WTC11 (cell line): ENCODE measurements at regions not wholly inside any gene's neighbourhood (a gene's known extent, or its start where the extent isn't known, plus 50 kb on each side); places are given as distances from the start of the nearest gene placed in this dataset.

Source experiments
- ATAC-seq: fragments of 200-7000 bp; cut with Tn5 transposase; 2 replicates; pipeline ENCODE4 v1.10.0; 2021; ENCODE audit warnings: mild to moderate bottlenecking, moderate library complexity
- CTCF ChIA-PET: fragments of 300-600 bp; sonication (Branson Sonifier 250); formaldehyde crosslinking; loops from one replicate; lab custom pipeline; 2021; ENCODE audit warnings: antibody characterized with exemption; lab: Charles Lee
- POLR2A ChIA-PET: fragments of 350-600 bp; sonication (Branson Sonifier 250); formaldehyde crosslinking; loops from one replicate; lab custom pipeline; 2021; ENCODE audit warnings: antibody characterized with exemption; lab: Charles Lee
- DNase-seq: peaks from one replicate; pipeline ENCODE4 v3.0.0; 2021; ENCODE audit warnings: low spot score
- H3K27ac Mint-ChIP-seq: 2 replicates; pipeline ENCODE4 v1.8.0; 2021; ENCODE audit warnings: mixed read lengths
- H3K27me3 Mint-ChIP-seq: 2 replicates; pipeline ENCODE4 v1.8.0; 2021; ENCODE audit warnings: low read depth, mild to moderate bottlenecking, moderate library complexity, mixed read lengths
- H3K36me3 Mint-ChIP-seq: 2 replicates; pipeline ENCODE4 v1.8.0; 2021; ENCODE audit warnings: mixed read lengths
- H3K4me1 Mint-ChIP-seq: 2 replicates; pipeline ENCODE4 v1.8.0; 2022; ENCODE audit warnings: mixed read lengths
- H3K4me3 Mint-ChIP-seq: 2 replicates; pipeline ENCODE4 v1.8.0; 2021; ENCODE audit warnings: mild to moderate bottlenecking, moderate library complexity, mixed read lengths
- H3K9me3 Mint-ChIP-seq: 2 replicates; pipeline ENCODE4 v1.8.0; 2021; ENCODE audit warnings: mixed read lengths
- HMGA2 ChIP-seq: fragments of 250-450 bp; sonication (Bioruptor Pico); IDR thresholded peaks from 2 replicates; pipeline ENCODE4 v1.4.0; 2021; ENCODE audit warnings: mild to moderate bottlenecking, moderate library complexity
- IRF2 ChIP-seq: sonication (generic); formaldehyde crosslinking; IDR thresholded peaks from 2 replicates; pipeline ENCODE4 v1.8.0; 2022; ENCODE audit warnings: low read depth, missing genetic modification reagents, borderline replicate concordance
- MXD4 ChIP-seq: fragments of 250-450 bp; sonication (Bioruptor Pico); IDR thresholded peaks from 2 replicates; pipeline ENCODE4 v1.8.0; 2021; ENCODE audit warnings: mild to moderate bottlenecking, moderate library complexity, borderline replicate concordance
- NR3C1 ChIP-seq: sonication (generic); formaldehyde crosslinking; conservative IDR thresholded peaks from 2 replicates; pipeline ENCODE4 v1.8.1; 2023; ENCODE audit warnings: low read depth, mild to moderate bottlenecking, missing genetic modification reagents
- OVOL2 ChIP-seq: fragments of 250-450 bp; sonication (Bioruptor Pico); IDR thresholded peaks from 2 replicates; pipeline ENCODE4 v1.9.0; 2021; ENCODE audit warnings: mild to moderate bottlenecking, borderline replicate concordance
- PRRX2 ChIP-seq: fragments of 250-450 bp; sonication (Bioruptor Pico); IDR thresholded peaks from 2 replicates; pipeline ENCODE4 v1.8.0; 2021; ENCODE audit warnings: mild to moderate bottlenecking
- RORB ChIP-seq: fragments of 250-450 bp; sonication (Bioruptor Pico); IDR thresholded peaks from 2 replicates; pipeline ENCODE4 v1.9.0; 2021; ENCODE audit warnings: mild to moderate bottlenecking
- ZNF138 ChIP-seq: sonication (generic); formaldehyde crosslinking; conservative IDR thresholded peaks from 2 replicates; pipeline ENCODE4 v1.8.1; 2022; ENCODE audit warnings: mild to moderate bottlenecking, moderate library complexity, missing genetic modification reagents
- ZNF219 ChIP-seq: sonication (generic); formaldehyde crosslinking; IDR thresholded peaks from 2 replicates; pipeline ENCODE4 v1.8.0; 2023; ENCODE audit warnings: missing genetic modification reagents, mild to moderate bottlenecking, borderline replicate concordance
- ZNF396 ChIP-seq: fragments of 250-450 bp; sonication (Bioruptor Pico); IDR thresholded peaks from 2 replicates; pipeline ENCODE4 v1.8.0; 2021; ENCODE audit warnings: mild to moderate bottlenecking, moderate library complexity, borderline replicate concordance
- ZNF416 ChIP-seq: fragments of 250-450 bp; sonication (Bioruptor Pico); IDR thresholded peaks from 2 replicates; pipeline ENCODE4 v1.9.0; 2021; ENCODE audit warnings: mild to moderate bottlenecking, inconsistent platforms
- ZNF423 ChIP-seq: fragments of 250-450 bp; sonication (Bioruptor Pico); IDR thresholded peaks from 2 replicates; pipeline ENCODE4 v2.1.2; 2022; ENCODE audit warnings: mild to moderate bottlenecking, moderate library complexity
- TF ChIP-seq, protein P1 (sequence below): fragments of 250-450 bp; sonication (Bioruptor Pico); IDR thresholded peaks from 2 replicates; pipeline ENCODE4 v2.1.2; 2022; ENCODE audit warnings: mild to moderate bottlenecking, moderate library complexity
- TF ChIP-seq, protein P2 (sequence below): sonication (generic); formaldehyde crosslinking; IDR thresholded peaks from 2 replicates; pipeline ENCODE4 v1.8.1; 2023; ENCODE audit warnings: mild to moderate bottlenecking, missing genetic modification reagents, moderate library complexity
- TF ChIP-seq, protein P3 (sequence below): fragments of 250-450 bp; sonication (Bioruptor Pico); IDR thresholded peaks from 2 replicates; pipeline ENCODE4 v1.8.0; 2021; ENCODE audit warnings: mild to moderate bottlenecking
- TF ChIP-seq, protein P4 (sequence below): fragments of 250-450 bp; sonication (Bioruptor Pico); IDR thresholded peaks from 2 replicates; pipeline ENCODE4 v1.9.0; 2021; ENCODE audit warnings: mild to moderate bottlenecking
- TF ChIP-seq, protein P5 (sequence below): sonication (generic); formaldehyde crosslinking; IDR thresholded peaks from 2 replicates; pipeline ENCODE4 v1.8.0; 2022; ENCODE audit warnings: mild to moderate bottlenecking, missing genetic modification reagents
- TF ChIP-seq, protein P6 (sequence below): sonication (generic); formaldehyde crosslinking; IDR thresholded peaks from 2 replicates; pipeline ENCODE4 v1.8.1; 2022; ENCODE audit warnings: missing genetic modification reagents, borderline replicate concordance
- TF ChIP-seq, protein P7 (sequence below): sonication (generic); formaldehyde crosslinking; IDR thresholded peaks from 2 replicates; pipeline ENCODE4 v1.8.0; 2022; ENCODE audit warnings: mild to moderate bottlenecking, missing genetic modification reagents

DNA sequence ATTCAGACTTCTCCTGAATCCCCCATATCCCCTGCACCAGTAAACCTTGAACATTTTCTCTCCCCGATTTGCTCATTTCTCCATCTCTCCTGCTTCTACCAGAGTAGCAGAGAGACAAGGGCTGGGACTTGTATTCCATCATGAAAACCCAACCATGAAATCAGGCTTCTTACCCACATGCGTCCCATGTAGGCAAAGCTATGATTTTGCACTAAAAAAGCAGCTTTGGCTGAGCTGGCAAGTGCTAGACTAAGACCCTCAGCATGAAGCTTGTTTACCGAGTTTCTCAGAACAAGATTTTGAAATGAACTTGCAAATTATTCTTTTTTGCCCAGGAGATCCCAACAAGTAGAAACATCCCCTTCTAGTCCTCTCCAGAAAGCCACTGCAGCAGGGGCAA lies 80.3 kb upstream of the RFLNA start:
- ChIA-PET POLR2A (no interaction called here), CTCF (no interaction called here)

More for the DNA sequence above, 80.3 kb upstream of the RFLNA start:
- Mint-ChIP-seq H3K4me3 (no peak overlapping the region), H3K36me3 (peaks cover 31% of the 10 kb centered on the region), H3K9me3 (peaks cover 42% of the 10 kb centered on the region), H3K27ac (no peak overlapping the region), H3K27me3 (peaks cover 13% of the 10 kb centered on the region), H3K4me1 (peaks cover 16% of the 10 kb centered on the region)
- no peak for ATAC-seq
- DNase-seq: no peak
- TF ChIP-seq, protein P1, sequence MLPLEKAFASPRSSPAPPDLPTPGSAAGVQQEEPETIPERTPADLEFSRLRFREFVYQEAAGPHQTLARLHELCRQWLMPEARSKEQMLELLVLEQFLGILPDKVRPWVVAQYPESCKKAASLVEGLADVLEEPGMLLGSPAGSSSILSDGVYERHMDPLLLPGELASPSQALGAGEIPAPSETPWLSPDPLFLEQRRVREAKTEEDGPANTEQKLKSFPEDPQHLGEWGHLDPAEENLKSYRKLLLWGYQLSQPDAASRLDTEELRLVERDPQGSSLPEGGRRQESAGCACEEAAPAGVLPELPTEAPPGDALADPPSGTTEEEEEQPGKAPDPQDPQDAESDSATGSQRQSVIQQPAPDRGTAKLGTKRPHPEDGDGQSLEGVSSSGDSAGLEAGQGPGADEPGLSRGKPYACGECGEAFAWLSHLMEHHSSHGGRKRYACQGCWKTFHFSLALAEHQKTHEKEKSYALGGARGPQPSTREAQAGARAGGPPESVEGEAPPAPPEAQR (CRISPR knock-in tag): no peak
- no peak for TF ChIP-seq PRRX2 (CRISPR knock-in tag)
- TF ChIP-seq, protein P2, sequence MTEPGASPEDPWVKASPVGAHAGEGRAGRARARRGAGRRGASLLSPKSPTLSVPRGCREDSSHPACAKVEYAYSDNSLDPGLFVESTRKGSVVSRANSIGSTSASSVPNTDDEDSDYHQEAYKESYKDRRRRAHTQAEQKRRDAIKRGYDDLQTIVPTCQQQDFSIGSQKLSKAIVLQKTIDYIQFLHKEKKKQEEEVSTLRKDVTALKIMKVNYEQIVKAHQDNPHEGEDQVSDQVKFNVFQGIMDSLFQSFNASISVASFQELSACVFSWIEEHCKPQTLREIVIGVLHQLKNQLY: no peak
- TF ChIP-seq, protein P3, sequence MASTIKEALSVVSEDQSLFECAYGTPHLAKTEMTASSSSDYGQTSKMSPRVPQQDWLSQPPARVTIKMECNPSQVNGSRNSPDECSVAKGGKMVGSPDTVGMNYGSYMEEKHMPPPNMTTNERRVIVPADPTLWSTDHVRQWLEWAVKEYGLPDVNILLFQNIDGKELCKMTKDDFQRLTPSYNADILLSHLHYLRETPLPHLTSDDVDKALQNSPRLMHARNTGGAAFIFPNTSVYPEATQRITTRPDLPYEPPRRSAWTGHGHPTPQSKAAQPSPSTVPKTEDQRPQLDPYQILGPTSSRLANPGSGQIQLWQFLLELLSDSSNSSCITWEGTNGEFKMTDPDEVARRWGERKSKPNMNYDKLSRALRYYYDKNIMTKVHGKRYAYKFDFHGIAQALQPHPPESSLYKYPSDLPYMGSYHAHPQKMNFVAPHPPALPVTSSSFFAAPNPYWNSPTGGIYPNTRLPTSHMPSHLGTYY (CRISPR knock-in tag): no peak
- TF ChIP-seq, protein P4, sequence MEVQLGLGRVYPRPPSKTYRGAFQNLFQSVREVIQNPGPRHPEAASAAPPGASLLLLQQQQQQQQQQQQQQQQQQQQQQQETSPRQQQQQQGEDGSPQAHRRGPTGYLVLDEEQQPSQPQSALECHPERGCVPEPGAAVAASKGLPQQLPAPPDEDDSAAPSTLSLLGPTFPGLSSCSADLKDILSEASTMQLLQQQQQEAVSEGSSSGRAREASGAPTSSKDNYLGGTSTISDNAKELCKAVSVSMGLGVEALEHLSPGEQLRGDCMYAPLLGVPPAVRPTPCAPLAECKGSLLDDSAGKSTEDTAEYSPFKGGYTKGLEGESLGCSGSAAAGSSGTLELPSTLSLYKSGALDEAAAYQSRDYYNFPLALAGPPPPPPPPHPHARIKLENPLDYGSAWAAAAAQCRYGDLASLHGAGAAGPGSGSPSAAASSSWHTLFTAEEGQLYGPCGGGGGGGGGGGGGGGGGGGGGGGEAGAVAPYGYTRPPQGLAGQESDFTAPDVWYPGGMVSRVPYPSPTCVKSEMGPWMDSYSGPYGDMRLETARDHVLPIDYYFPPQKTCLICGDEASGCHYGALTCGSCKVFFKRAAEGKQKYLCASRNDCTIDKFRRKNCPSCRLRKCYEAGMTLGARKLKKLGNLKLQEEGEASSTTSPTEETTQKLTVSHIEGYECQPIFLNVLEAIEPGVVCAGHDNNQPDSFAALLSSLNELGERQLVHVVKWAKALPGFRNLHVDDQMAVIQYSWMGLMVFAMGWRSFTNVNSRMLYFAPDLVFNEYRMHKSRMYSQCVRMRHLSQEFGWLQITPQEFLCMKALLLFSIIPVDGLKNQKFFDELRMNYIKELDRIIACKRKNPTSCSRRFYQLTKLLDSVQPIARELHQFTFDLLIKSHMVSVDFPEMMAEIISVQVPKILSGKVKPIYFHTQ (CRISPR knock-in tag): no peak
- TF ChIP-seq ZNF219 (CRISPR knock-in tag): no peak
- no peak for TF ChIP-seq NR3C1 (CRISPR knock-in tag)
- no peak for TF ChIP-seq OVOL2
- TF ChIP-seq ZNF416: no peak
- TF ChIP-seq, protein P5, sequence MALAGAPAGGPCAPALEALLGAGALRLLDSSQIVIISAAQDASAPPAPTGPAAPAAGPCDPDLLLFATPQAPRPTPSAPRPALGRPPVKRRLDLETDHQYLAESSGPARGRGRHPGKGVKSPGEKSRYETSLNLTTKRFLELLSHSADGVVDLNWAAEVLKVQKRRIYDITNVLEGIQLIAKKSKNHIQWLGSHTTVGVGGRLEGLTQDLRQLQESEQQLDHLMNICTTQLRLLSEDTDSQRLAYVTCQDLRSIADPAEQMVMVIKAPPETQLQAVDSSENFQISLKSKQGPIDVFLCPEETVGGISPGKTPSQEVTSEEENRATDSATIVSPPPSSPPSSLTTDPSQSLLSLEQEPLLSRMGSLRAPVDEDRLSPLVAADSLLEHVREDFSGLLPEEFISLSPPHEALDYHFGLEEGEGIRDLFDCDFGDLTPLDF (CRISPR knock-in tag): no peak
- TF ChIP-seq, protein P6, sequence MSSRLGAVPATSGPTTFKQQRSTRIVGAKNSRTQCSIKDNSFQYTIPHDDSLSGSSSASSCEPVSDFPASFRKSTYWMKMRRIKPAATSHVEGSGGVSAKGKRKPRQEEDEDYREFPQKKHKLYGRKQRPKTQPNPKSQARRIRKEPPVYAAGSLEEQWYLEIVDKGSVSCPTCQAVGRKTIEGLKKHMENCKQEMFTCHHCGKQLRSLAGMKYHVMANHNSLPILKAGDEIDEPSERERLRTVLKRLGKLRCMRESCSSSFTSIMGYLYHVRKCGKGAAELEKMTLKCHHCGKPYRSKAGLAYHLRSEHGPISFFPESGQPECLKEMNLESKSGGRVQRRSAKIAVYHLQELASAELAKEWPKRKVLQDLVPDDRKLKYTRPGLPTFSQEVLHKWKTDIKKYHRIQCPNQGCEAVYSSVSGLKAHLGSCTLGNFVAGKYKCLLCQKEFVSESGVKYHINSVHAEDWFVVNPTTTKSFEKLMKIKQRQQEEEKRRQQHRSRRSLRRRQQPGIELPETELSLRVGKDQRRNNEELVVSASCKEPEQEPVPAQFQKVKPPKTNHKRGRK (CRISPR knock-in tag): no peak
- no peak for TF ChIP-seq ZNF138 (CRISPR knock-in tag)
- TF ChIP-seq, protein P7, sequence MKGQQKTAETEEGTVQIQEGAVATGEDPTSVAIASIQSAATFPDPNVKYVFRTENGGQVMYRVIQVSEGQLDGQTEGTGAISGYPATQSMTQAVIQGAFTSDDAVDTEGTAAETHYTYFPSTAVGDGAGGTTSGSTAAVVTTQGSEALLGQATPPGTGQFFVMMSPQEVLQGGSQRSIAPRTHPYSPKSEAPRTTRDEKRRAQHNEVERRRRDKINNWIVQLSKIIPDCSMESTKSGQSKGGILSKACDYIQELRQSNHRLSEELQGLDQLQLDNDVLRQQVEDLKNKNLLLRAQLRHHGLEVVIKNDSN (CRISPR knock-in tag): no peak
- TF ChIP-seq HMGA2: no peak
- no peak for TF ChIP-seq ZNF396
- no peak for TF ChIP-seq MXD4
- no peak for TF ChIP-seq RORB (CRISPR knock-in tag)
- TF ChIP-seq IRF2 (CRISPR knock-in tag): no peak
- no peak for TF ChIP-seq ZNF423 (CRISPR knock-in tag)
